HG03108 (cell line): ENCODE measurements at regions not wholly inside any gene's neighbourhood (a gene's known extent, or its start where the extent isn't known, plus 50 kb on each side); places are given as distances from the start of the nearest gene placed in this dataset.
A peak's percentile ranks its signal among the peaks of the same experiment; 100 is the strongest.

ENCODE experiments used
- ATAC-seq: cut with Tn5 transposase; IDR thresholded peaks from one replicate; pipeline ENCODE4 v1.9.1; 2021; ENCODE audit warnings: moderate library complexity; ENCODE audit not compliant: unreplicated experiment

DNA sequence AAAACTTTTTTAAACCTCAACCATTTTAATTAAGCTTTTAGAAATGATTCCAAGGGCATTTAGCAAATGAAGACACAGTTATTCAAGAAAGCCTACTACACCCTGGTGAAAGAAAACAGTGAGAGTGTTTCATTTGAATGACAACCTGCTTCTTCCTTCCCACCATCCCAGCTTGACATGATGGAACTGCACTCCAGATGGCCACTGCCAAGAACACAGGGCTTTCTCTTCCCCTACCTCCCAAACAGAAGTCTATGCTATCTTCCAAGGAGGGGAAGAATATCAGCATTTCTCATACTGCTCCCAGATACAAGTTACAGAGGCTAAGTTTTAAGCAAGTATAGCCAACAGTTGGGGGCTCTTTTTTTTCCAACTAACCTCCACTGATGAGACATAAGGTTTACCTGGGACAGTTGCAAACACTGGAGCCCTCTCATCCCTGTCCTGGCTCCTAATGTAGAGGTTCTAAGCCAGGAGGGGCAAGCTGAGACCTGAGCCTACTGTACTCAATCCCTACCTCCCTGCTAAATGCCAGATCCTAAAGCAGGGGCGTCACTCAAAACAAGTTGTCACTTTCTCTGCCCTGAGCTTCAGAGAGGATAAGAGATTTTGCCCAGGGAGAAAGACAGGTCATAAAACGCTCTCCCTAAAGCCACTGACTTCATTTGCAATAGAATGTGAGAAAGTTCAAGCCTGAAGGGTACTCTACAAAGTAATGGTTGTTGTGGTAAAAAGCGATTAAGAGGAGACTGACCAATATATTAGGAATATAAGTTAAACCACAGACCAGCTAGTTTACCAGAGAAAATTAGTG is 88.5 kb upstream of the SLC27A6 start:
- no peak for ATAC-seq

DNA sequence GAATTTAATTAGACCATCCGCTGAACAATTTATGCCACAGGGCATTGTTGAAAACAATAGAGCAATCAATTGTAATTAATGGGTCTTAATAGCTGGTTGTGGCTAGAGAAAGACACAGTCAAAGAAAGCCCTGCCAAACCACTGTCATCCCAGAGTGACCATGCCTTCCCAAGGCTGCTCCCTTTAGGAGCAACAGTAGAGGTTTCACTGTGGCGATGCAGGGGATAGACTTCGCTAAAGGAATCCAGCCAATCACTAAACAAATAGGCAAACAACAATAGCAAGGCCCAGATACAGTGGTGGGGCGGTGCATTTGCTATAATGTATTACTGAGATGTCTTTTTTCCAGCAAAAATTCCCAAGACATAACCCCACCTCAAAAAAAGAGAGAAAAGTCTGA is 87.8 kb upstream of the SLC27A6 start:
- no peak for ATAC-seq

DNA sequence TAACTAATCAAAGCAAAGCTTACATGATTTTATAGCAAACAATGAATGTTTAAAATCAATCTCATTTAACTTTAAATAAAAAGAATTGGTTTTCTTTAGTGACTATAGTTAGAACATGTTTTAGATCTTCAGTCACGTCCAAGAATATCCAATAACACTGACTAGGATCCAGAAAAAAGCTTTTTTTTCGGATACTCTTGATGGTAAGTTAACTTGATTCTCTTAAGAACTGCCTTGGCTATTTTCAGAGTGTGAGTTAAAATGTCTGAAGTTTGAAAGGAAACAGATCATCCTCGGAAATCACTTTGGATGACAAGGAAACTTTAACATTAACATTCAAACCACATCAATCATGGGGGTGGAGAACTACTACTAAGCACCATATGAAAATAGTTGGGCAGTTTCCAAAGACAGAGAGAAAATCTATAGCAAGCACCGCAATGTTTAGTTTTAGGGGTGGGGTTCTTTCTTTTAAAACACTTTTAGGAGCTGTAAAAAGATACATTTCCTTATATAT is 83.7 kb upstream of the SLC27A6 start:
- ATAC-seq: no peak

- no peak for ATAC-seq
Measured at GRCh38 chr5:128885649-128886255, 79.5 kb upstream of the SLC27A6 start.

DNA sequence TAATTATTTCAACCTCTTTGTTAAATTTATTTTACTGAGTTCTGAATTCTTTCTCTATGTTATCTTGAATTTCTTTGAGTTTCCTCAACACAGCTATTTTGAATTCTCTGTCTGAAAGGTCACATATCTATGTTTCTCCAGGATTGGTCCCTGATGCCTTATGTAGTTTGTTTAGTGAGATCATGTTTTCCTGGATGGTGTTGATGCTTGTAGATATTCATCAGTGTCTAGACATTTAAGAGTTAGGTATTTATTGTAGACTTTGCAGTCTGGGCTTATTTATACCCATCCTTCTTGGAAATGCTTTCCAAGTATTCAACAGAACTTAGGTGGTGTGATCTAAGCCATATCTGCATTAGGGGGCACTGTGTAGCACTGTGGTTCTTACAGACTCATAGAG is 70.2 kb upstream of the SLC27A6 start:
- no peak for ATAC-seq

DNA sequence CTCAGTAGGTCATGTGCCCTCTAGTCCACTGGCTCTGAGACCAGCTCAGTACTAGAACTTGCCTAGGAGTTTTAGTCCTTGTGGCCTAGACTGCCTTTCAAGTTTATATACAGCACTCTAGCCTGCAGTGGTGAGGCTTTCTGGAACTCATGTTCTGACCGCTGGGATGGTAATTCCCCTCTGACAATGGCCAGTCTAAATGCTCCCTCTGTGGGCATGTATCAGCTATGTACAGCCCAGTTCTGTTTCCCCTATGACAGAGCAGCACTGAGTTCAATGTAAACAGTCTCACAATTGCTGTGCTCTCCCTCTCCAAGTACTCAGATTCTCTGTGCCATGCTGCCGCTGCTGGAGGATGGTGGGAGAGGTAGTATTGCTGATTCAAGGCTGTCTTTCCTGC is 68.6 kb upstream of the SLC27A6 start:
- ATAC-seq: no peak

DNA sequence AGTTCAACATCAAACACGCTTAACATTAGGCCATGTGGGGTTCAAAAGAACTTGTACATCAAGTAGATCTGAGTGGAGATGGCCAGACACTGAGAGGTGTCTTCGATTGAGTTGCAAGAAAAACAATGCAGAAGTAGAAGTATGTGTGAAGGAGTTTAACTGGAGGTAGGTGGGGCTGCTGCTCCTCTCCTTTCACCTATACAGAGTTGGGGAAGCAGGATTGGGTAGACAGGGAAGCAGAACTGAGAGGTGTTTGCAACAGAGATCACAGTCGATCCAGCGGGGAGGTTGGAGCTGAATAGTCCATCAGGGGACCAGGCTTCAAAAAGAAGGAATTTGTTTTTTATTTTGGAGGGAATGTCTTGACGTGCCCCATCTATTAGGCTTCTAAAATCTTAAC is 61.7 kb upstream of the SLC27A6 start:
- ATAC-seq: no peak

- no peak for ATAC-seq
Measured at GRCh38 chr5:128904805-128905567, 60.3 kb upstream of the SLC27A6 start.

DNA sequence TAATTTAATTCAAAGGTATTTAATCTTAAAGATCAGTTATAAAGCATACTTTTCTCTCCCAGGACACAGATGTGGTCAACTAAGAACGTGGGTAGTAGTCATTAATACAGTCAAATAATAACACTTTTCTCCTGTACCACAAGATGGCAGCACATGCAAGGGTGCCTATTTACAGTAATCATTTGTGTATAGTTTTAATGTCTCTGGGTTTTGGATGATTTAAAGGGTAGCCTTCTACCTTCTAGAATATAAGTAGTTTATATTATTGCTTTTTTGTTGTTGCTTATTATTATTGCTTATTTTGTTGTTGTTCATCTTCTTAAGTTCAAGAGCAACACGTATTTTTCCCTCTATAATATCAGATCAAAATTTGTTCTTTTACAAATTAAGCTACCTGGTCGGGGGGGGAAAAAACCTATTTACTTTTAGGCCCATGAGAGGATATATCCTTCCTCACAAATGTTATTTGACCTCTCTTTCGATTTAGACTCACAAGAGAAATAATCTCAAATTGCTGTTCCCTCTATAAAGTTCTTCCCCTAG is 59.6 kb upstream of the SLC27A6 start:
- peak; percentile 85 for ATAC-seq

GRCh38 chr5:128913551-128913950 is 51.7 kb upstream of the SLC27A6 start:
- ATAC-seq: no peak
